Gastrocnemius medialis (tissue), 4 donors: ENCODE measurements at regions not wholly inside any gene's neighbourhood (a gene's known extent, or its start where the extent isn't known, plus 50 kb on each side); places are given as distances from the start of the nearest gene placed in this dataset.

Source experiments
- CTCF ChIP-seq, 5 experiments: fragments of 450-650 bp in 3 of 5; fragments of 200-600 bp in 2 of 5; sonication (generic) in 2 of 5; IDR thresholded peaks in 4 of 5; conservative IDR thresholded peaks in 1 of 5; 1 replicate in 4 of 5; 2 replicates in 1 of 5; pipeline ENCODE4 v1.5.1; 2016 to 2019; ENCODE audit warnings: antibody characterized with exemption in 5 of 5, mild to moderate bottlenecking in 3 of 5, moderate library complexity in 3 of 5
- POLR2A ChIP-seq, 2 donors: fragments of 450-650 bp; IDR thresholded peaks; one replicate each; pipeline ENCODE4 v1.6.1; 2017; ENCODE audit warnings: antibody characterized with exemption in 2 of 2, mild to moderate bottlenecking in 2 of 2, moderate library complexity in 2 of 2

- TF ChIP-seq CTCF (IDR thresholded peaks at IDR 0.05 in 4 of 5, conservative IDR thresholded peaks at IDR 0.05 in 1 of 5) (no peak), POLR2A (IDR thresholded peaks at IDR 0.05) (no peak)
Observed at GRCh38 chr15:37520026-37520425, 414.4 kb upstream of the TMCO5A start.
